ENCODE measurements at regions not wholly inside any gene's neighbourhood (a gene's known extent, or its start where the extent isn't known, plus 50 kb on each side); places are given as distances from the start of the nearest gene placed in this dataset.
A peak's percentile ranks its signal among the peaks of the same experiment; 100 is the strongest.

- ATAC-seq (no peak), DNase-seq (no peak)
- Histone ChIP-seq H3K27ac (no peak overlapping the region), H3K27me3 (no peaks in the 10 kb centered on the region), H3K4me1 (no peaks in the 10 kb centered on the region), H3K36me3 (no peaks in the 10 kb centered on the region), H3K4me3 (no peak overlapping the region), H3K9me3 (no peaks in the 10 kb centered on the region)
- intact Hi-C loops (cut with DNase I) = no loop called here
- TF ChIP-seq POLR2A (IDR thresholded peaks at IDR 0.05) (no peak), CTCF (IDR thresholded peaks at IDR 0.05) (no peak)
- 79 to 82% (median 81%) methylated on average over 15 of the region's 15 CpGs for WGBS, 4 donors
These were observed 614.0 kb upstream of the ID2 start for GRCh38 chr2:8067784-8068336.

GRCh38 chr2:8072907-8073306 is 608.9 kb upstream of the ID2 start:
- Histone ChIP-seq H3K4me3 (no peak overlapping the region), H3K27ac (no peak overlapping the region), H3K9me3 (peaks cover 0 to 4% (median 0%) of the 10 kb centered on the region in 12 donors), H3K27me3 (no peaks in the 10 kb centered on the region), H3K36me3 (no peaks in the 10 kb centered on the region), H3K4me1 (peaks cover 0 to 4% (median 0%) of the 10 kb centered on the region in 12 donors)
- intact Hi-C loops (cut with DNase I) = no loop called here
- 73 to 86% (median 81%) methylated on average over 1 of the region's 1 CpG for WGBS, 4 donors
- ATAC-seq = no peak
- DNase-seq = no peak
- no peak for TF ChIP-seq CTCF (IDR thresholded peaks at IDR 0.05)
- no peak for TF ChIP-seq POLR2A (IDR thresholded peaks at IDR 0.05)

GRCh38 chr2:8073916-8074315 is 607.9 kb upstream of the ID2 start:
- intact Hi-C loops (cut with DNase I) = no loop called here
- TF ChIP-seq CTCF (IDR thresholded peaks at IDR 0.05) = no peak
- no peak for TF ChIP-seq POLR2A (IDR thresholded peaks at IDR 0.05)
- Histone ChIP-seq H3K4me3 (no peak overlapping the region), H3K27ac (no peak overlapping the region), H3K4me1 (peaks cover 0 to 4% (median 0%) of the 10 kb centered on the region in 12 donors), H3K36me3 (no peaks in the 10 kb centered on the region), H3K9me3 (peaks cover 0 to 4% (median 0%) of the 10 kb centered on the region in 12 donors), H3K27me3 (no peaks in the 10 kb centered on the region)
- no peak for ATAC-seq
- DNase-seq = no peak
- WGBS, 4 donors = 87 to 91% (median 90%) methylated on average over 7 of the region's 7 CpGs

- intact Hi-C loops (cut with DNase I) = no loop called here
- TF ChIP-seq CTCF (IDR thresholded peaks at IDR 0.05) = no peak
- TF ChIP-seq POLR2A (IDR thresholded peaks at IDR 0.05) = no peak
- WGBS, 4 donors = 79 to 85% (median 80%) methylated on average over 6 of the region's 6 CpGs
- Histone ChIP-seq H3K36me3 (no peaks in the 10 kb centered on the region), H3K27ac (peak overlapping the region in 1 of 12 donors; percentile 5), H3K4me1 (peaks cover 0 to 4% (median 0%) of the 10 kb centered on the region in 12 donors), H3K27me3 (no peaks in the 10 kb centered on the region), H3K4me3 (no peak overlapping the region), H3K9me3 (peaks cover 0 to 4% (median 0%) of the 10 kb centered on the region in 12 donors)
- DNase-seq = no peak
- no peak for ATAC-seq
These were observed 605.2 kb upstream of the ID2 start for GRCh38 chr2:8076448-8077342.

Data from heart left ventricle (tissue), 16 donors.